Left lung (tissue), 4 donors: ENCODE measurements at regions not wholly inside any gene's neighbourhood (a gene's known extent, or its start where the extent isn't known, plus 50 kb on each side); places are given as distances from the start of the nearest gene placed in this dataset.

Experiments used
- ATAC-seq: fragments of 200-7000 bp; cut with Tn5 transposase; one replicate; pipeline ENCODE4 v1.9.1; 2020; ENCODE audit warnings: moderate library complexity
- DNase-seq, 4 donors: peaks; one replicate each; pipeline ENCODE4 v3.0.0-alpha.2; 2013 to 2020
- H3K27ac ChIP-seq, 2 donors: fragments of 200-600 bp; sonication (generic) in 1 of 2; one replicate each; pipeline versions ENCODE4 v1.5.0 to v1.8.0; 2020 to 2021
- H3K27me3 ChIP-seq, 2 donors: fragments of 200-600 bp; sonication (generic) in 1 of 2; one replicate each; pipeline versions ENCODE4 v1.5.0 to v1.8.0; 2020 to 2021
- H3K36me3 ChIP-seq, 2 donors: fragments of 200-600 bp; sonication (generic) in 1 of 2; one replicate each; pipeline versions ENCODE4 v1.5.0 to v1.8.0; 2020 to 2021
- H3K4me1 ChIP-seq, 2 donors: fragments of 200-600 bp; one replicate each; pipeline ENCODE4 v1.8.0; 2021
- H3K4me3 ChIP-seq, 2 donors: fragments of 200-600 bp; sonication (generic) in 1 of 2; one replicate each; pipeline versions ENCODE4 v1.5.0 to v1.8.0; 2020 to 2021; ENCODE audit warnings: mild to moderate bottlenecking in 1 of 2
- H3K9me3 ChIP-seq, 2 donors: fragments of 200-600 bp; sonication (generic) in 1 of 2; one replicate each; pipeline versions ENCODE4 v1.5.0 to v1.8.0; 2020 to 2021
- intact Hi-C, 2 donors: fragments of 100-400 bp; cut with DNase I; formaldehyde crosslinking; loops; one replicate each; pipeline versions ENCODE4 v1.11.2 to v1.14.2; 2022
- TF ChIP-seq, protein P1 (sequence below), 2 donors: fragments of 200-600 bp; sonication (generic) in 1 of 2; IDR thresholded peaks; one replicate each; pipeline versions ENCODE4 v1.5.0 to v1.8.0; 2021; ENCODE audit warnings: antibody characterized with exemption in 2 of 2
- donor health status: DM: no; HTN: yes; CAD: no.
- donor health status: DM: no; HTN: no; CAD: no.

DNA sequence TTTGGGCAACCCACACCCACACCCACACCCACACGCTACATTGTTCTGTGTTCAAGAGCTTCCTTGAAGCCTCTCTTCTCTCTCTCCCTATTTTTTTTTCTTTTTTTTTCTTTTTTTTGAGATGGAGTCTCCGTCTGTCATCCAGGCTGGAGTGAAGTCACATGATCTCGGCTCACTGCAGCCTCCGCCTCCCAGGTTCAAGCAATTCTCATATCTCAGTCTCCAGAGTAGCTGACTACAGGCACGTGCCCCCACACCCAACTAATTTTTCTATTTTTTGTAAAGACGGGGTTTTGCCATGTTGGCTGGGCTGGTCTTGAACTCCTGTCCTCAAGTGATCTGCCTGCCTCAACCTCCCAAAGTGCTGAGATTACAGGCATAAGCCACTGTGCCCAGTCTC, 271.1 kb downstream of the SHQ1 start:
- ATAC-seq (no peak), DNase-seq (no peak)
- Histone ChIP-seq H3K27ac (no peak overlapping the region), H3K36me3 (no peaks in the 10 kb centered on the region), H3K4me1 (no peaks in the 10 kb centered on the region), H3K27me3 (no peaks in the 10 kb centered on the region), H3K9me3 (no peaks in the 10 kb centered on the region), H3K4me3 (no peak overlapping the region)
- TF ChIP-seq, protein P1, sequence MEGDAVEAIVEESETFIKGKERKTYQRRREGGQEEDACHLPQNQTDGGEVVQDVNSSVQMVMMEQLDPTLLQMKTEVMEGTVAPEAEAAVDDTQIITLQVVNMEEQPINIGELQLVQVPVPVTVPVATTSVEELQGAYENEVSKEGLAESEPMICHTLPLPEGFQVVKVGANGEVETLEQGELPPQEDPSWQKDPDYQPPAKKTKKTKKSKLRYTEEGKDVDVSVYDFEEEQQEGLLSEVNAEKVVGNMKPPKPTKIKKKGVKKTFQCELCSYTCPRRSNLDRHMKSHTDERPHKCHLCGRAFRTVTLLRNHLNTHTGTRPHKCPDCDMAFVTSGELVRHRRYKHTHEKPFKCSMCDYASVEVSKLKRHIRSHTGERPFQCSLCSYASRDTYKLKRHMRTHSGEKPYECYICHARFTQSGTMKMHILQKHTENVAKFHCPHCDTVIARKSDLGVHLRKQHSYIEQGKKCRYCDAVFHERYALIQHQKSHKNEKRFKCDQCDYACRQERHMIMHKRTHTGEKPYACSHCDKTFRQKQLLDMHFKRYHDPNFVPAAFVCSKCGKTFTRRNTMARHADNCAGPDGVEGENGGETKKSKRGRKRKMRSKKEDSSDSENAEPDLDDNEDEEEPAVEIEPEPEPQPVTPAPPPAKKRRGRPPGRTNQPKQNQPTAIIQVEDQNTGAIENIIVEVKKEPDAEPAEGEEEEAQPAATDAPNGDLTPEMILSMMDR (IDR thresholded peaks at IDR 0.05), result no peak
- intact Hi-C loops, result no loop called here

DNA sequence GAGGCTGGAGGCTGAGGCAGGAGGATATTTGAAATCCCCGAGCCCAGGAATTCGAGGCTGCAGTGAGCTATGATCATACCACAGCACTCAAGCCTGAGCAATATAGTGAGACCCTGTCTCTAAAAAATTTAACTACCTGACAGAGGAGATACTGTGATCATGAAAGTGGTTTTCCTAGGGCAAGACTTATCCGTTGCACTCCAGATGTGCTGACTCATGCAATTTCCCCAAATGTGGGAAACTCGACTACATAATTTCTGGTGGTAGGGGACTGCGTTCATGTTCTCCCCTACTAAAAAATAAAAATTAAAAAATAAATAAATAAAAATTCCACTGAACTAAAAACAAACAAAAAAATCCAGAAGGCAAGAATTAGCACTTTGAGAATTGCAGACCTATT, 271.7 kb downstream of the SHQ1 start:
- Histone ChIP-seq H3K27me3 (no peaks in the 10 kb centered on the region), H3K27ac (no peak overlapping the region), H3K9me3 (no peaks in the 10 kb centered on the region), H3K36me3 (no peaks in the 10 kb centered on the region), H3K4me1 (no peaks in the 10 kb centered on the region), H3K4me3 (no peak overlapping the region)
- DNase-seq (no peak), ATAC-seq (no peak)
- TF ChIP-seq, protein P1 (IDR thresholded peaks at IDR 0.05), result no peak
- intact Hi-C loops, result no loop called here

DNA sequence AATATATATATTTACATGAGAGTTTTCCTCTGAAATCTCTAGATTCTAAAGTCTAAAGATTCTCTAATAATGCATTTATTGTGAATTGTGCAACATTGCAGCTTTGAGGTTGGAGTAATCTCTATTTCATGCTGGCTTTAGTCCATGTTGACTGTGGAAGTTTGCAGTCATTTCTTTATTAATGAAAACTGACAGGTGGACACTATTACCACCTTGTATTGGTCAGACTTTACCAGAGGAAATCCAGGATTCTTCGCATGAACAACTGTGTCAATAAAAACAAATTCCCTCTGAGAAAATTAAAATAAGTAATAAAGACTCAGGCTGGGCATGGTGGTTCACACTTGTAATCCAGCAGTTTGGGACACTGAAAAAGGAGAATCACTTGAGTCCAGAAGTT, 274.1 kb downstream of the SHQ1 start:
- no peak overlapping the region for H3K4me3 ChIP-seq
- H3K9me3 ChIP-seq, result no peaks in the 10 kb centered on the region
- DNase-seq, result no peak
- TF ChIP-seq, protein P1 (IDR thresholded peaks at IDR 0.05), result no peak
- no peak overlapping the region for H3K27ac ChIP-seq
- H3K27me3 ChIP-seq, result no peaks in the 10 kb centered on the region
- no peaks in the 10 kb centered on the region for H3K4me1 ChIP-seq
- intact Hi-C loops, result no loop called here
- no peaks in the 10 kb centered on the region for H3K36me3 ChIP-seq
- ATAC-seq, result no peak

DNA sequence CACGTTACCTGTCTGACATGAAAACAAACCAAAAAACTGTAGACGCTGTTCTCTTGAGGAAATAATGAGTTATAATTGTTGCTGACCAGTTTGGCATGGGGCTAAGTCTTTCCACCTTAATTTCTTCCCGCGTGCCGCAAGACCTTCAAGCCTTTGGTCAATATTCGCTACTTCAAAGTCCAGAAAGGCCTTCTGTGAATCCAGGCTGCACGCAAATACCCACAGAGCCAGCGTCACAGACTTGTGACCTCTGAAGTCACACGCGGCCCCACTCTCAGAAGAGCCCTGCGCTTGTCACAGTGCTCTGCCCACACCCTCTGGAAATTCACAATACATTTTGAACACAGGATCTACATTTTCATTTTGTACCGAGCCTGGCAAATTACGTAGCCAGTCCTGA, 275.2 kb downstream of the SHQ1 start:
- H3K4me1 ChIP-seq, result no peaks in the 10 kb centered on the region
- no peaks in the 10 kb centered on the region for H3K36me3 ChIP-seq
- no peak for DNase-seq
- H3K9me3 ChIP-seq, result no peaks in the 10 kb centered on the region
- TF ChIP-seq, protein P1 (IDR thresholded peaks at IDR 0.05), result no peak
- intact Hi-C loops, result no loop called here
- no peak overlapping the region for H3K27ac ChIP-seq
- H3K4me3 ChIP-seq, result no peak overlapping the region
- H3K27me3 ChIP-seq, result no peaks in the 10 kb centered on the region
- no peak for ATAC-seq

DNA sequence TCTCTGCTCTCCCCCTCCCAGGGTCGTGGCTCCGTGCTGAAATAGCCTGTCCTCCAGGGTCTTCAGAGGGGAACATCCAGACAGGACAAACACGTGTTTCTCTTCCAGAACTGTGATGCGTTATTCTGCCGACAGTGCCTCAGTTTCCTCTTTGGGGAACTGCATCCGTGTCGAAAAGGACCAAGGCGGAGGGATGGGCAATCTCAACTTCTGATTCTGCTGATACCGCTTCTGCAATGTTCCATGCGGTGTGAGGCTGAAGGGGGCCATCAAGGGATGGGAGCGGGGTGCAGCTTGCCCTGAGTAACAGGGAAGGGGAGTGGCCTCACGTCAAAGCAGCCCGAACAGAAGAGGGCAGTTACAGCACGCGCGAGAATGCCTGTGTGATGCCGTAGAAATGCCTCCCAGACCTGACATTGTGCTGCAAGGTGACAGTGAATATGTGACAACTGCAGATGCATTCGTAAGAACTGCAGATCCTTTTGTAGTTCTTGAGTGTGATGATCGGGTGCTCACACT, 275.7 kb downstream of the SHQ1 start:
- Histone ChIP-seq H3K36me3 (no peaks in the 10 kb centered on the region), H3K4me3 (no peak overlapping the region), H3K27me3 (no peaks in the 10 kb centered on the region), H3K27ac (no peak overlapping the region), H3K9me3 (no peaks in the 10 kb centered on the region), H3K4me1 (no peaks in the 10 kb centered on the region)
- DNase-seq (no peak), ATAC-seq (no peak)
- intact Hi-C loops, result no loop called here
- TF ChIP-seq, protein P1 (IDR thresholded peaks at IDR 0.05), result no peak
